HG02852 (cell line): ENCODE measurements at regions not wholly inside any gene's neighbourhood (a gene's known extent, or its start where the extent isn't known, plus 50 kb on each side); places are given as distances from the start of the nearest gene placed in this dataset.

Source experiments
- ATAC-seq: cut with Tn5 transposase; IDR thresholded peaks from one replicate; pipeline ENCODE4 v1.9.1; 2021; ENCODE audit warnings: mild to moderate bottlenecking, moderate library complexity; ENCODE audit not compliant: unreplicated experiment

DNA sequence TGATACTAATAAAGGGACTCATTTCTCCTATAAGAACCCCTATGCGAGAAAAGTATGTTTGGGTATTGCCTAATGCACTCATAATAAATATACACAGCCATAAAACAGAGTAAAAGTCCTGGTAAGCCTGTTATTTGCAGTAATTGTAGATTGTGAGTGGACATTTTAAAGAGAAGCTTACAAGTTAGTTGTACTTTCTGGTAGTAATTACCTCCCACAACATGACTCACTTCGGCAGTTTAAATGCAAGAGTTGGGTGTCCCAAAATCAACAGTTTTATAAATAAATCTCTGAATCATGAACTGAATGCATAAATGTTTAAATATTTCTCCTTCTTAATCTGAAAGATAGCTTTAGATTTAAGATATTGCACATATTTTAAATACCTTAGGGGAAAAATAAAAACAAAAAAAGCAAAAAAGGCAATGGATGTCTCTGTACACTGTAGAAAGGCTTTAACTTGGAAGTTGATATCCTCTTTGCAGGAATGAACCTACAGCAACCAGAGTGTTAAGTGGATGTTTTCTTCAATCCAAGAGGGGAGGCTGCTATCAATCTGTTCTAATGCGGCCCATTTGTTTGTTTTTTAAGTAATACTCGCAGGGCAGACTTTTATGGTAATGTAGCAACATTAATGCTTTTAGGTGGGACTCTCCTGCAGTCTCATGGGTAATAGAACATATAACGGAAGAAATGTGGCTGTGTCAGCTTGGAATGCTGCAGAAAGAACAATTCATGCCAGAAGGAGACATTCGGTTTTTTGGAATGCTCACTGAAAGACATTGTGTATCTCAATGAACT, 57.3 kb upstream of the ZEB1 start:
- no peak for ATAC-seq

GRCh38 chr10:31262672-31263071, 56.3 kb upstream of the ZEB1 start:
- no peak for ATAC-seq

- no peak for ATAC-seq
These were observed 55.1 kb upstream of the ZEB1 start for GRCh38 chr10:31263903-31264302.

DNA sequence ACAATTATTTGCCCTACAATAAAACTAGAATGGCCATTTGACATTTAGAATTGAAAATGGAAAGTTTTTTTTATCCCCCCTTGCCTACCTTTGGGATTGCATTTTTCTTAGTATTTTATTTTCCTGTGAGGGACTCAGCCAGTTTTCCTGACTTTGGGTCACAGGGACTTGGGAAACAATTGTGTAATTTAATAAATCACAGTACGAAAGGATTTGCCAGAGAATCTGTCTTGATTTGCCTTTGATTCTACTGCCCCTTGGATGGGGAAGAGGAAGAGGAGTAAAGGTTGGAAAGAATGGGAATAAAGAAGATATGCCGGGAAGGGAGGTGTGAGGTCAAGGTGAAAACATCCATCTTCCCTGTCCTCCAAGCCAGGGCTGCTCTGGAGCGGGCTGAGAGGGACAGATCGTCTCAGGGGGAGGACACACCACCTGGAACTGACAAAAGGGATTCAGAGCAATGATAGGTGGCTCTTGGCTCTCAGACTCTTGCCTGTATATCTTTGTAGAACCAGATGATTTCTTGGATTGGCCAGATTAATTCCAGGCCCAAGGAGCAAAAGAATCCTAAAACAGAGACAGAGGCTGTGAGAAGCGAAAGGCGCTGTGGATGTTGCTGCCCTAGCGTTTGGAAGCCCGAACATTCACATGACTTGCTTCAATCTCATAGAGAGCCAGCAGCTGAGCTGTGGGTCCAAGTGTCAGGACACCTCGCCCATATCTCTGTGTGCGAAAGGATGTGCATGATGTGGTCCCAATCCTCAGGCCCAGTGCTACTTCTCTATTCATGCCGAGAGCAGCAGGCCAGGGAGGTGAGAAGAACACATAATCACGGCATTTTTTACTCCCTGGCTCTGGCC, 50.3 kb upstream of the ZEB1 start:
- no peak for ATAC-seq
